RWPE1 (cell line): ENCODE measurements at regions not wholly inside any gene's neighbourhood (a gene's known extent, or its start where the extent isn't known, plus 50 kb on each side); places are given as distances from the start of the nearest gene placed in this dataset.
A peak's percentile ranks its signal among the peaks of the same experiment; 100 is the strongest.

Source experiments
- CTCF ChIA-PET: fragments of 350-600 bp; sonication (Branson Sonifier 250); formaldehyde crosslinking; extraction: SDS; loops from one replicate; lab custom pipeline; 2021; lab: Yijun Ruan, JAX
- POLR2A ChIA-PET: fragments of 400-600 bp; formaldehyde crosslinking; extraction: SDS; loops from one replicate; lab custom pipeline; 2020; ENCODE audit warnings: antibody characterized with exemption; ENCODE audit not compliant: low non-redundant PET; lab: Yijun Ruan, JAX
- DNase-seq: peaks from one replicate; pipeline ENCODE4 v3.0.0; 2012; ENCODE audit warnings: low spot score
- H3K27ac ChIP-seq: fragments of 450-650 bp; 2 replicates; pipeline ENCODE4 v1.5.1; 2017
- TF ChIP-seq, protein P1 (sequence below): fragments of 450-650 bp; conservative IDR thresholded peaks from 2 replicates; pipeline ENCODE4 v1.5.1; 2017; ENCODE audit warnings: low read depth, mild to moderate bottlenecking

DNA sequence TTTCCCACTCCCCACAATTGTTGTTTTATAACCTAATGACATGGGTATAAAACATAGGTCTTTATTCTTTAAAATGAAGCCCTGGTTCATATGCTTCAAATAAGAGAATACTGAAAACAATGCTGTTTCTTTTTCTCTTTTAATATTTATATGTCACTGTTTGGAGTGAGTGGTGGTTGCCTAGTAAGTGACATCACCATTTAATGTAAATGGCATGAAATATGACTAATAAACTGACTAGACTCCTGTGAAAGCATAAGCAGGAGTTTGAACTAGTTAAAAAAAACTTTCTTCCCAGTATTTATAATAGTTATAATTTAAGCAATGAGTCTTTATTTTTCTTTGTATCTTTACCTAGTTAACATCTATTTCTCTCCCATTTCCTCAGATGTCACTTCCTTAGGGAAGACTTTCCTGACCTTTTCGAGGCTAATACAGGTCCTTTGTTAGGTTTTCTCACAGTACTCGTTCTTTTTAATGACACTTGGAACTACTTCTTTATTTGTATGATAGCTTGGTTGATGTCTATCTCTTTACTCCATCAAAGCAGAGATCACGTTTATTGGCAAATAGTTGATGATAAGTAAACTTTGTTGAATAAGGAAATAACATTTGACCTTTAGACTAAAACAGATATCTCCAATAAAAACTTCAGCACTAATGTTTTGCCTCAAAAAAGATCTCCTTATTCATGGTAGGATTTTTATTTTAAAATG lies 105.4 kb upstream of the PDC start:
- ChIA-PET POLR2A (no interaction called here), CTCF (no interaction called here)
- H3K27ac ChIP-seq = no peak overlapping the region
- peak; percentile 11 for DNase-seq
- TF ChIP-seq, protein P1, sequence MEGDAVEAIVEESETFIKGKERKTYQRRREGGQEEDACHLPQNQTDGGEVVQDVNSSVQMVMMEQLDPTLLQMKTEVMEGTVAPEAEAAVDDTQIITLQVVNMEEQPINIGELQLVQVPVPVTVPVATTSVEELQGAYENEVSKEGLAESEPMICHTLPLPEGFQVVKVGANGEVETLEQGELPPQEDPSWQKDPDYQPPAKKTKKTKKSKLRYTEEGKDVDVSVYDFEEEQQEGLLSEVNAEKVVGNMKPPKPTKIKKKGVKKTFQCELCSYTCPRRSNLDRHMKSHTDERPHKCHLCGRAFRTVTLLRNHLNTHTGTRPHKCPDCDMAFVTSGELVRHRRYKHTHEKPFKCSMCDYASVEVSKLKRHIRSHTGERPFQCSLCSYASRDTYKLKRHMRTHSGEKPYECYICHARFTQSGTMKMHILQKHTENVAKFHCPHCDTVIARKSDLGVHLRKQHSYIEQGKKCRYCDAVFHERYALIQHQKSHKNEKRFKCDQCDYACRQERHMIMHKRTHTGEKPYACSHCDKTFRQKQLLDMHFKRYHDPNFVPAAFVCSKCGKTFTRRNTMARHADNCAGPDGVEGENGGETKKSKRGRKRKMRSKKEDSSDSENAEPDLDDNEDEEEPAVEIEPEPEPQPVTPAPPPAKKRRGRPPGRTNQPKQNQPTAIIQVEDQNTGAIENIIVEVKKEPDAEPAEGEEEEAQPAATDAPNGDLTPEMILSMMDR = no peak

- no peak for DNase-seq
- ChIA-PET CTCF (interaction anchor here (0.5 to 0.6 kb wide), 2 partner anchors 13 to 467 kb away, joined by 3 to 5 read pairs; no protein-coding TSS in a partner anchor), POLR2A (no interaction called here)
- TF ChIP-seq, protein P1 = no peak
- no peak overlapping the region for H3K27ac ChIP-seq
These were observed 103.7 kb upstream of the PDC start for GRCh38 chr1:186564582-186564981.

GRCh38 chr1:186559601-186560116 lies 98.7 kb upstream of the PDC start:
- ChIA-PET POLR2A (no interaction called here), CTCF (no interaction called here)
- TF ChIP-seq, protein P1 = no peak
- no peak overlapping the region for H3K27ac ChIP-seq
- peak; percentile 80 for DNase-seq

DNA sequence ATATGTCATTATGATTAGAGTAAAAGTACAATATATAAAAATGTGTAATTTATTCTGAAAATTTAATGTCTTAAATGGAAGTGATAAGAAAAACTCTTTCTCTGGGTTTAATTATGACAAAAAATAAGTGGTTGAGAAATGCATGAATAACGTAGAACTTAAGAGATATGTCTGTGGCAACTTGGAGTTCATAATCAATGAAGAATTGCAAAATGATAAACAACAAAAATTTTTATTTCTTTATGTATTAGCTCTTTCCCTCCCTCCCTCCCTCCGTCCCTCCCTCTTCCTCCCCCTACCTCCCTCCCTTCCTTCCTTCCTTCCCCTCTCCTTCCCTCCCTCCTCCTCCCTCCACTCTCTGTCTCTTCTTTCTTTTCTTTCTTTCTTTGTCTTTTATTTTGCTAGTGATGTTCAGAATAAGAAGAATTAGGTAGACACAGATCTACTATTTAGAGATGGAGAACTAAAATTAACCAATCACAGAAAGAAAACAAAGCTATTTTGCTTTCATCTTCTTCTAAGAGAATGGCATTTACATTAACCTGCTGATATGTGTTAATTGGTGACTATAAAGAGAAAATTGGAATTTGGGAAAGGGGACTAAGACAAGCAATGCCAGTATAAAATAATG lies 96.3 kb upstream of the PDC start:
- TF ChIP-seq, protein P1 = no peak
- ChIA-PET CTCF (interaction anchor here (0.8 kb wide), 2 partner anchors 12 to 429 kb away, joined by 3 to 4 read pairs; no protein-coding TSS in a partner anchor), POLR2A (no interaction called here)

GRCh38 chr1:186550832-186551231 lies 89.9 kb upstream of the PDC start:
- TF ChIP-seq, protein P1 = no peak
- ChIA-PET CTCF (interaction anchor here (0.8 kb wide), 1 partner anchor 13 kb away, joined by 3 read pairs; no protein-coding TSS in a partner anchor), POLR2A (no interaction called here)
- no peak overlapping the region for H3K27ac ChIP-seq
- DNase-seq = no peak

More for the DNA sequence above, 96.3 kb upstream of the PDC start:
- DNase-seq = no peak
- no peak overlapping the region for H3K27ac ChIP-seq

DNA sequence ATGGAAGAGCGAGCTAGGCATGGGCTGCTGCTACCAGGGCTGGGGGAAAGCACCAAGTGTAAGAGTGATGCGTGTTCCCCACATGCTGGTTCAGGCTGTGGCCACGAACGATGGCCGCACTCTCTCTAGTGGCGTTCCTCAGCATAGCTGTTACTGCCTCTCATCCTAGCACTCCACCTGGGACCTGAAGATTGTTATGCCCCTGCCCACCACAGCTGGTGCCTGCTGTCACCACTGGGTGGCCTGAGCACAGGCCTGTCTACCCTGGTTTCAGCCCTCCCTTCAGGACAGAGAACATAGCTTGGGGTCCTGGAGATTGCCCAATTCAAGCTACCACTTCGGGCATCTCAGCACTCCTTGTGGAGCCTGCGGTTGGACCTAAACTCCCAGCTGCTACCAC lies 80.1 kb upstream of the PDC start:
- TF ChIP-seq, protein P1 = no peak
- CTCF ChIA-PET = interaction anchor here (0.5 kb wide), 2 partner anchors 27 to 436 kb away, joined by 3 read pairs; no protein-coding TSS in a partner anchor
- no peak overlapping the region for H3K27ac ChIP-seq
- DNase-seq = no peak
- POLR2A ChIA-PET = no interaction called here
